ENCODE measurements at regions not wholly inside any gene's neighbourhood (a gene's known extent, or its start where the extent isn't known, plus 50 kb on each side); places are given as distances from the start of the nearest gene placed in this dataset.

DNA sequence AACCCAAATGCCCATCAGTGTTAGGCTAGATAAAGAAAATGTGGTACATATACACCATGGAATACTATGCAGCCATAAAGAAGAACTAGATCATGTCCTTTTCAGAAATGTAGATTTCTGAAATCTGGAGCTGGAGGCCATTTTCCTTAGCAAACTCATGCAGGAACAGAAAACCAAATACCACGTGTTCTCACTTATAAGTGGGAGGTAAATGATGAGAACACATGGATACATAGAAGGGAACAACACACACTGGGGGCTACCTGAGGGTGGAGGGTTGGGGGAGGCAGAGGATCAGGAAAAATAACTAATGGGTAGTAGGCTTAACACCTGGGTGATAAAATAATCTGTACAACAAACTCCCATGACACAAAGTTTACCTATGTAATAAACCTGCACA, 153.5 kb upstream of the PRNP start:
- TF ChIP-seq, protein P1, sequence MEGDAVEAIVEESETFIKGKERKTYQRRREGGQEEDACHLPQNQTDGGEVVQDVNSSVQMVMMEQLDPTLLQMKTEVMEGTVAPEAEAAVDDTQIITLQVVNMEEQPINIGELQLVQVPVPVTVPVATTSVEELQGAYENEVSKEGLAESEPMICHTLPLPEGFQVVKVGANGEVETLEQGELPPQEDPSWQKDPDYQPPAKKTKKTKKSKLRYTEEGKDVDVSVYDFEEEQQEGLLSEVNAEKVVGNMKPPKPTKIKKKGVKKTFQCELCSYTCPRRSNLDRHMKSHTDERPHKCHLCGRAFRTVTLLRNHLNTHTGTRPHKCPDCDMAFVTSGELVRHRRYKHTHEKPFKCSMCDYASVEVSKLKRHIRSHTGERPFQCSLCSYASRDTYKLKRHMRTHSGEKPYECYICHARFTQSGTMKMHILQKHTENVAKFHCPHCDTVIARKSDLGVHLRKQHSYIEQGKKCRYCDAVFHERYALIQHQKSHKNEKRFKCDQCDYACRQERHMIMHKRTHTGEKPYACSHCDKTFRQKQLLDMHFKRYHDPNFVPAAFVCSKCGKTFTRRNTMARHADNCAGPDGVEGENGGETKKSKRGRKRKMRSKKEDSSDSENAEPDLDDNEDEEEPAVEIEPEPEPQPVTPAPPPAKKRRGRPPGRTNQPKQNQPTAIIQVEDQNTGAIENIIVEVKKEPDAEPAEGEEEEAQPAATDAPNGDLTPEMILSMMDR (IDR thresholded peaks at IDR 0.05; ENCODE audit: unreplicated experiment in 3 of 3) = no peak
- peaks cover 21% of the 10 kb centered on the region for H3K27me3 Mint-ChIP-seq (ENCODE audit: low read depth)
- peaks cover 13% of the 10 kb centered on the region for H3K9me3 Mint-ChIP-seq
- no peaks in the 10 kb centered on the region for H3K36me3 Mint-ChIP-seq (ENCODE audit: low read depth)
- H3K4me3 Mint-ChIP-seq = no peak overlapping the region
- H3K4me1 Mint-ChIP-seq = no peaks in the 10 kb centered on the region
- H3K27ac Mint-ChIP-seq = no peak overlapping the region

DNA sequence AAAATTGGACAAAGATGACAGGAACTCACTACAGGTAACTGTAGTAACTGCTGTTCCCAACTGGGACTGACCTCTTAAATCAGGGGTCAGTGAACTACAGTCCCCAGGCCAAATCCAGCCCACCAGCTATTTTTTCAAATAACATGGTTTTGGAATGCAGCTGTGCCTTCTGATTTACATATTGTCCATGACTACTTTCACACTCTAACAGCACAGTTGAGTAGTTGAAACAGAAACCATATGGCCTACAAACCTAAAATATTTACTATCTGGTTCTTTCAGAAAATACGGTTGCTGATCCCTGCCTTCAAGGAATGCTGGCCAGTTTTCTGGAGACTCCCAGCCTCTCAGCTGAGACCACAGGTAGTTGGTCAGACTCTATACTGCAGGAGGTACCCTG, 161.5 kb upstream of the PRNP start:
- H3K36me3 Mint-ChIP-seq (ENCODE audit: low read depth) = no peaks in the 10 kb centered on the region
- no peak overlapping the region for H3K4me3 Mint-ChIP-seq
- H3K9me3 Mint-ChIP-seq = peaks cover 10% of the 10 kb centered on the region
- TF ChIP-seq, protein P1 (IDR thresholded peaks at IDR 0.05; ENCODE audit: unreplicated experiment in 3 of 3) = no peak
- no peaks in the 10 kb centered on the region for H3K4me1 Mint-ChIP-seq
- H3K27ac Mint-ChIP-seq = no peak overlapping the region
- H3K27me3 Mint-ChIP-seq (ENCODE audit: low read depth) = peaks cover 5% of the 10 kb centered on the region

DNA sequence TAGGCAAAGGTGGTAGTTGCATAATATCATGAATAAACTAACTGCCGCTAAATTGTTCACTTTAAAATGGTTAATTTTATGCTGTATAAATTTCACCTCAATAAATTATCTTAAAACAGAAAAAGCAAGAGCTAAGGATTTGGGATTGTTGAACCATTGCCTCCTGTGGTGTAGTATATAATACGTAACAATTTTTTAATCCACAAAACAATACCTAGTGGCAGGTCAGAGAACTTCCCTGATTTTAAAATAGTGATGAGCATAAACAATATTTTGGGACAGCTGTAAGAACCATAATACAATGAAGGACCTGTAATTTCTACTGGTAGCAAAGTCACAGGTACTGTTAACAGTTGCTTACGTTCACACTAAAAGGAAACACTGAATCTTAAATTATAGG, 161.9 kb upstream of the PRNP start:
- H3K9me3 Mint-ChIP-seq = peaks cover 10% of the 10 kb centered on the region
- TF ChIP-seq, protein P1 (IDR thresholded peaks at IDR 0.05; ENCODE audit: unreplicated experiment in 3 of 3) = no peak
- H3K4me3 Mint-ChIP-seq = no peak overlapping the region
- no peaks in the 10 kb centered on the region for H3K4me1 Mint-ChIP-seq
- H3K36me3 Mint-ChIP-seq (ENCODE audit: low read depth) = no peaks in the 10 kb centered on the region
- peaks cover 8% of the 10 kb centered on the region for H3K27me3 Mint-ChIP-seq (ENCODE audit: low read depth)
- no peak overlapping the region for H3K27ac Mint-ChIP-seq

DNA sequence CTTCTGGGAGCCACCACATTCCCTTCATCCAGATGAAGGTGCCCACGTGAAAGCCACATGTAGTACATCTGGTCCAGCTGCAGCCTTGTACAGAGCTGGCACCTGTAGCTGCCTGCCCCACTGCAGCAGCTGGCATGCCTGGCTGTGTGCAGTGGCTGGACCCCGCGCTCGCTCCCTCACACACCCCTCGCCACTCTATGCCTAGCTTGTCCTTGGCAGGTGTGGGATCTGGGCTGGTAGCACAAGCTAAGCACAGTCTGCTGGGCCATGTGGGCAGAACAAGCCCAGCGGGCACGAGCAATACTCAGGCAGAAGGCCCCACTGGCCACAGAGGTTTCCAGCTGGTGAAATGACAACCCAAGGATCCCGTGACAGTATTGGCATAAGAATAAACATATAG, 163.9 kb upstream of the PRNP start:
- Mint-ChIP-seq H3K4me1 (no peaks in the 10 kb centered on the region), H3K27ac (no peak overlapping the region), H3K4me3 (no peak overlapping the region), H3K36me3 (ENCODE audit: low read depth) (no peaks in the 10 kb centered on the region), H3K9me3 (no peaks in the 10 kb centered on the region), H3K27me3 (ENCODE audit: low read depth) (peaks cover 8% of the 10 kb centered on the region)
- TF ChIP-seq, protein P1 (IDR thresholded peaks at IDR 0.05; ENCODE audit: unreplicated experiment in 3 of 3) = no peak

DNA sequence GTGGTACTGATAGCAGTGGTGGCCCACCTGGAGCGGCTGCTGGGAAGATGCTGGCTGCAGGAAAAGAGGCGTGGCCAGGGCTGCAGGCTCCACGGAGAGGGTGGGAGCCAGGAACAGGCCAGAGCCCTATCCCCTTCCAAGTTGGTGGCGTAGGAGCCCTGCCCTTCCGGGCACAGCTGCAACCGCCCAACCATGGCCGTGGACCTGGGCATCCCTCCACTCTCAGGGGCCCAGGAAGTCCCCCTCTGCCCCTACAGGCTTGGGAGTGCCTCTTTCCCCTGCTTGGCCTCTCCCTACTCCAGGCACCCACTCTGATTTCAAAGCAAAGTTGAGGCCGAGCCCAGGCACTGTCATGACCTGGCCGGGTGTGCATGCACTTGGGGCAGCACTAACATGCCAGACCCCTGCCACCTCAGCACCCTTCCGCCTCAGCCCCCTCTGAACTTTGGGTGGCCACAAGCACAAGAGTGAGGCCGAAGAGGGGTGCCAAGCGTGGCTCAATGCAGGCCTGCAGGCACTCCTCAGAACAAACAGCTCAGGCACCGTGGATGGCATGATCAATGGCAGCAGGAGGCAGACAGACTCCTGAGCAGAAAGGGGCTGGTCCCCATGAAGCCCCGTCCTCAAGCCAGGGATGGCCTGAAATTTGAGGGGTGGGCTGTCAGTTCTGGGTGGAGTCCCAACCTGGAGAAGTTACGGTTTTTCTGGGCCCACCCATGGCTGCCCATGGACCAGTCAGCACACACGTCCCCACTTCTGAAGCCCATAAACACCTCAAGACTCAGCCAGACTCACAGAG, 164.9 kb upstream of the PRNP start:
- Mint-ChIP-seq H3K27me3 (ENCODE audit: low read depth) (peaks cover 4% of the 10 kb centered on the region), H3K4me3 (no peak overlapping the region), H3K36me3 (ENCODE audit: low read depth) (no peaks in the 10 kb centered on the region), H3K9me3 (no peaks in the 10 kb centered on the region), H3K4me1 (no peaks in the 10 kb centered on the region), H3K27ac (no peak overlapping the region)
- TF ChIP-seq, protein P1 (IDR thresholded peaks at IDR 0.05; ENCODE audit: unreplicated experiment in 3 of 3) = no peak

DNA sequence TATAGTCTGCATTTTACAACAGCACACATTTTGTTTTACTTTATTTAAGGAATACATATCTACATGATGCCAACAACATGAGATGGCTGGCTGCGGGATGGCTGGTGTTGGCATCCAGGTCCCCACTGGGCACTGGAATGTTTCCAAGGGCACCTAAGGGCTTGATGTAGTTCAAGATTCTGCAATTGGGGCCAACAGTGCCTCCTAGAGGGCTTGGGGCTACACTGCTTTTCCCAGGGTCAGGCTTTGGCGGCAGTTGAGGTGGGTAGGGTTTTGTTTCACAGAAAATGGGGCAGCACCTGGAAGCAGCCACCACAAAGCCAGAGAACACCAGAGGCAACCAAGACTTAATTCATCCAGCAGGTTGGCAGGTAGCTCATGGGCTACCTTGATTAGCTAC, 166.7 kb upstream of the PRNP start:
- Mint-ChIP-seq H3K4me3 (no peak overlapping the region), H3K27me3 (ENCODE audit: low read depth) (peaks cover 4% of the 10 kb centered on the region)

More for the DNA sequence above, 166.7 kb upstream of the PRNP start:
- H3K4me1 Mint-ChIP-seq = no peaks in the 10 kb centered on the region
- TF ChIP-seq, protein P1 (IDR thresholded peaks at IDR 0.05; ENCODE audit: unreplicated experiment in 3 of 3) = no peak
- H3K27ac Mint-ChIP-seq = no peak overlapping the region
- H3K36me3 Mint-ChIP-seq (ENCODE audit: low read depth) = no peaks in the 10 kb centered on the region
- H3K9me3 Mint-ChIP-seq = no peaks in the 10 kb centered on the region
